K562 (cell line): ENCODE measurements at regions not wholly inside any gene's neighbourhood (a gene's known extent, or its start where the extent isn't known, plus 50 kb on each side); places are given as distances from the start of the nearest gene placed in this dataset.

ENCODE experiments used
- ATAC-seq: fragments of 200-7000 bp; cut with Tn5 transposase; 3 replicates; pipeline ENCODE4 v1.9.1; 2020; ENCODE audit warnings: moderate library complexity
- BruUV-seq: library from RNA; stranded (reverse); fragments of 400-500 nt; replicated peaks from 2 replicates; lab custom pipeline; 2021; lab: Mats Ljungman, UMichigan
- CTCF ChIA-PET: fragments of 300-600 bp; formaldehyde crosslinking; extraction: SDS; loops from one replicate; lab custom pipeline; 2021; ENCODE audit warnings: low intra/inter-chr PET ratio; lab: Yijun Ruan, JAX
- POLR2A ChIA-PET: fragments of 300-600, 350-650 bp; sonication (Branson Sonifier 250); formaldehyde crosslinking; extraction: SDS; loops from one replicate; lab custom pipeline; 2021; ENCODE audit warnings: antibody characterized with exemption, inconsistent platforms; lab: Yijun Ruan, JAX
- DNase-seq, 4 experiments: peaks; one replicate each; pipeline versions ENCODE4 v3.0.0 to v3.0.0-alpha.2; 2011 to 2018; ENCODE audit warnings: low spot score in 3 of 4, mixed read lengths in 3 of 4; ENCODE audit errors: extremely low read depth in 1 of 4
- FAIRE-seq: peaks from 2 replicates; lab custom pipeline; 2011; peaks lifted over from hg19 to GRCh38; lab: Jason Lieb, UNC
- H2AFZ ChIP-seq: 2 replicates; pipeline ENCODE4 v1.6.0; 2011; ENCODE audit warnings: low read depth, low read length, control low read depth, inconsistent platforms
- H3K27ac ChIP-seq: fragments of 200-600 bp; 3 replicates; pipeline ENCODE4 v1.8.0; 2011; ENCODE audit warnings: low read depth, mild to moderate bottlenecking, control low read depth, inconsistent platforms, low read length, moderate library complexity, mixed read lengths; ENCODE audit errors: extremely low read depth
- H3K27me3 ChIP-seq, 2 experiments: fragments of 300-600 bp in 1 of 2; 2 replicates in 1 of 2; 3 replicates in 1 of 2; pipeline versions ENCODE4 v1.6.0 to v1.8.0; 2011; ENCODE audit warnings: inconsistent platforms in 2 of 2, low read length in 2 of 2, mild to moderate bottlenecking in 1 of 2, mixed read lengths in 1 of 2, moderate library complexity in 1 of 2; ENCODE audit not compliant: control insufficient read depth in 2 of 2, insufficient read depth in 2 of 2
- H3K36me3 ChIP-seq: fragments of 300-600 bp; 3 replicates; pipeline ENCODE4 v1.8.0; 2011; ENCODE audit warnings: mild to moderate bottlenecking, low read length, inconsistent platforms; ENCODE audit not compliant: control insufficient read depth, insufficient read depth
- H3K4me1 ChIP-seq, 2 experiments: fragments of 200-600 bp in 1 of 2; replicated peaks in 1 of 2; 2 replicates in 1 of 2; 3 replicates in 1 of 2; pipeline versions ENCODE4 v1.5.1 to v1.8.0; 2011; ENCODE audit warnings: inconsistent platforms in 2 of 2, low read length in 2 of 2, mild to moderate bottlenecking in 1 of 2, mixed read lengths in 1 of 2, moderate library complexity in 1 of 2; ENCODE audit not compliant: control insufficient read depth in 2 of 2, insufficient read depth in 2 of 2
- H3K4me2 ChIP-seq: 2 replicates; pipeline ENCODE4 v1.6.1; 2011; ENCODE audit warnings: low read length, control low read depth, inconsistent platforms, mixed read lengths; ENCODE audit not compliant: insufficient read depth
- H3K4me3 ChIP-seq: fragments of 200-600 bp; sonication (generic), shearing (Covaris generic); 2 replicates; pipeline ENCODE4 v1.5.1; 2016; ENCODE audit warnings: control low read depth, inconsistent platforms
- H3K79me2 ChIP-seq: fragments of 200-600 bp; 3 replicates; pipeline ENCODE4 v1.8.0; 2011; ENCODE audit warnings: low read length, inconsistent platforms; ENCODE audit not compliant: control insufficient read depth, insufficient read depth
- H3K9ac ChIP-seq, 2 experiments: 2 replicates each; pipeline versions ENCODE4 v1.6.0 to v1.6.1; 2011; ENCODE audit warnings: low read depth in 2 of 2, low read length in 2 of 2, control low read depth in 1 of 2, inconsistent platforms in 1 of 2, mild to moderate bottlenecking in 1 of 2, mixed read lengths in 1 of 2; ENCODE audit not compliant: insufficient read depth in 1 of 2
- H3K9me1 ChIP-seq: one replicate; pipeline ENCODE4 v1.6.0; 2011; ENCODE audit warnings: inconsistent platforms, mild to moderate bottlenecking, low read length, moderate library complexity; ENCODE audit not compliant: control insufficient read depth, insufficient read depth
- H3K9me3 ChIP-seq: replicated peaks from 2 replicates; pipeline ENCODE4 v1.5.1; 2011; ENCODE audit warnings: low read depth, low read length, inconsistent platforms; ENCODE audit not compliant: control insufficient read depth, insufficient read depth
- H4K20me1 ChIP-seq: replicated peaks from 2 replicates; pipeline ENCODE4 v1.6.1; 2011; ENCODE audit warnings: low read length, inconsistent platforms, mixed read lengths; ENCODE audit not compliant: control insufficient read depth, insufficient read depth
- BDP1 ChIP-seq: IDR thresholded peaks from 3 replicates; pipeline ENCODE4 v1.6.1; 2011; ENCODE audit not compliant: insufficient read length, insufficient read depth
- CREB1 ChIP-seq, 2 experiments: sonication (generic) in 1 of 2; formaldehyde crosslinking in 1 of 2; IDR thresholded peaks; 2 replicates each; pipeline versions ENCODE4 v1.6.1 to v1.8.0; 2012 to 2022; ENCODE audit warnings: inconsistent platforms in 1 of 2, mild to moderate bottlenecking in 1 of 2, missing genetic modification reagents in 1 of 2, moderate library complexity in 1 of 2
- E2F4 ChIP-seq: sonication (generic); formaldehyde crosslinking; IDR thresholded peaks from 2 replicates; pipeline ENCODE4 v1.8.0; 2022; ENCODE audit warnings: mild to moderate bottlenecking, low read depth, missing genetic modification reagents
- GTF3C2 ChIP-seq: IDR thresholded peaks from 3 replicates; pipeline ENCODE4 v1.6.1; 2011; ENCODE audit warnings: borderline replicate concordance, mild to moderate bottlenecking, moderate library complexity; ENCODE audit not compliant: insufficient read length; ENCODE audit errors: extremely low read depth
- HLTF ChIP-seq: fragments of 450-650 bp; IDR thresholded peaks from 2 replicates; pipeline ENCODE4 v1.6.1; 2016
- HMG20A ChIP-seq: fragments of 450-650 bp; formaldehyde crosslinking; conservative IDR thresholded peaks from 2 replicates; pipeline ENCODE4 v1.4.0; 2020; ENCODE audit warnings: mild to moderate bottlenecking, mixed read lengths
- MIER1 ChIP-seq: fragments of 450-650 bp; IDR thresholded peaks from 2 replicates; pipeline ENCODE4 v1.6.1; 2016; ENCODE audit warnings: antibody characterized with exemption, mild to moderate bottlenecking, low read depth
- MTA2 ChIP-seq: fragments of 450-650 bp; IDR thresholded peaks from 2 replicates; pipeline ENCODE4 v1.6.1; 2016; ENCODE audit warnings: low read depth
- POLR2H ChIP-seq: IDR thresholded peaks from 2 replicates; pipeline ENCODE4 v1.6.1; 2016; ENCODE audit warnings: missing genetic modification characterization, low read depth, mild to moderate bottlenecking, control low read depth, missing compliant biosample characterization, moderate library complexity
- SREBF2 ChIP-seq: sonication (generic); formaldehyde crosslinking; IDR thresholded peaks from 2 replicates; pipeline ENCODE4 v1.4.0; 2020; ENCODE audit warnings: mild to moderate bottlenecking, missing genetic modification reagents
- TEAD2 ChIP-seq: fragments of 450-650 bp; IDR thresholded peaks from 2 replicates; pipeline ENCODE4 v1.6.1; 2016; ENCODE audit warnings: missing genetic modification characterization, control low read depth, missing compliant biosample characterization
- ZNF124 ChIP-seq: sonication (generic); formaldehyde crosslinking; IDR thresholded peaks from 2 replicates; pipeline ENCODE4 v1.8.1; 2022; ENCODE audit warnings: missing genetic modification reagents
- ZNF175 ChIP-seq: fragments of 200-800 bp; sonication (Bioruptor generic); IDR thresholded peaks from 2 replicates; pipeline ENCODE4 v1.6.1; 2016; ENCODE audit warnings: low read depth, mild to moderate bottlenecking, missing genetic modification characterization, missing compliant biosample characterization
- ZNF57 ChIP-seq: fragments of 450-650 bp; formaldehyde crosslinking; IDR thresholded peaks from 2 replicates; pipeline ENCODE4 v1.4.0; 2020; ENCODE audit warnings: mild to moderate bottlenecking, moderate library complexity
- ZNF778 ChIP-seq: fragments of 450-650 bp; formaldehyde crosslinking; IDR thresholded peaks from 2 replicates; pipeline ENCODE4 v1.4.0; 2020; ENCODE audit warnings: mild to moderate bottlenecking, moderate library complexity
- WGBS: fragments of 100-300 bp; shearing (Covaris generic); methylation state at CpG from one replicate; pipeline ENCODE4 v1.1.6; 2016; ENCODE audit warnings: low coverage, mixed read lengths; ENCODE audit not compliant: insufficient coverage; ENCODE audit errors: missing lambda C conversion rate; 5-methylcytosine and 5-hydroxymethylcytosine counted together
- in situ Hi-C: fragments of 300-500 bp; cut with MboI; formaldehyde crosslinking; loops from 4 replicates; pipeline ENCODE4 v1.15.0; 2018; ENCODE audit warnings: inconsistent platforms, mixed read lengths
- intact Hi-C: fragments of 100-400 bp; cut with micrococcal nuclease; formaldehyde crosslinking; loops from 2 replicates; pipeline ENCODE4 v1.14.2; 2022
- TF ChIP-seq, protein P1 (sequence below): fragments of 250-450 bp; sonication (Bioruptor Pico); IDR thresholded peaks from 2 replicates; pipeline ENCODE4 v1.8.0; 2022; ENCODE audit warnings: moderate library complexity, mild to moderate bottlenecking, inconsistent platforms

GRCh38 chr14:38101679-38102078 lies 106.0 kb upstream of the SSTR1 start:
- H3K4me3 ChIP-seq = no peak overlapping the region
- DNase-seq = no peak
- no peak overlapping the region for H3K9ac ChIP-seq
- CTCF ChIA-PET = no interaction called here
- no peak overlapping the region for H2AFZ ChIP-seq
- H3K4me1 ChIP-seq = no peaks in the 10 kb centered on the region
- no peaks in the 10 kb centered on the region for H3K79me2 ChIP-seq
- H3K27ac ChIP-seq = no peak overlapping the region
- in situ Hi-C loops = no loop called here
- no peaks in the 10 kb centered on the region for H3K9me3 ChIP-seq
- TF ChIP-seq CREB1 (IDR thresholded peaks at IDR 0.05) = no peak
- TF ChIP-seq CREB1 (CRISPR knock-in tag; IDR thresholded peaks at IDR 0.05) = no peak
- TF ChIP-seq ZNF124 (CRISPR knock-in tag) = no peak
- TF ChIP-seq, protein P1, sequence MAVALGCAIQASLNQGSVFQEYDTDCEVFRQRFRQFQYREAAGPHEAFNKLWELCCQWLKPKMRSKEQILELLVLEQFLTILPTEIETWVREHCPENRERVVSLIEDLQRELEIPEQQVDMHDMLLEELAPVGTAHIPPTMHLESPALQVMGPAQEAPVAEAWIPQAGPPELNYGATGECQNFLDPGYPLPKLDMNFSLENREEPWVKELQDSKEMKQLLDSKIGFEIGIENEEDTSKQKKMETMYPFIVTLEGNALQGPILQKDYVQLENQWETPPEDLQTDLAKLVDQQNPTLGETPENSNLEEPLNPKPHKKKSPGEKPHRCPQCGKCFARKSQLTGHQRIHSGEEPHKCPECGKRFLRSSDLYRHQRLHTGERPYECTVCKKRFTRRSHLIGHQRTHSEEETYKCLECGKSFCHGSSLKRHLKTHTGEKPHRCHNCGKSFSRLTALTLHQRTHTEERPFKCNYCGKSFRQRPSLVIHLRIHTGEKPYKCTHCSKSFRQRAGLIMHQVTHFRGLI (CRISPR knock-in tag) = no peak
- no peak for TF ChIP-seq TEAD2 (tag)
- TF ChIP-seq GTF3C2 = no peak
- TF ChIP-seq MIER1 = no peak
- no peak for TF ChIP-seq SREBF2 (CRISPR knock-in tag)
- no peak for TF ChIP-seq HMG20A
- TF ChIP-seq E2F4 (CRISPR knock-in tag) = no peak
- TF ChIP-seq MTA2 = no peak
- TF ChIP-seq HLTF = no peak
- no peak for TF ChIP-seq ZNF778 (CRISPR knock-in tag)
- no peak for TF ChIP-seq BDP1
- no peak for TF ChIP-seq ZNF175 (CRISPR knock-in tag)
- no peak for TF ChIP-seq ZNF57 (CRISPR knock-in tag)
- TF ChIP-seq POLR2H (tag) = no peak
- TF ChIP-seq, all 486 proteins: peak for 0
- H3K27me3 ChIP-seq = no peaks in the 10 kb centered on the region
- intact Hi-C loops = no loop called here
- H3K4me2 ChIP-seq = no peak overlapping the region
- H3K36me3 ChIP-seq = no peaks in the 10 kb centered on the region
- H3K9me1 ChIP-seq = no peaks in the 10 kb centered on the region
- no peak for ATAC-seq
- no TSS peak for BruUV-seq
- POLR2A ChIA-PET = no interaction called here
- H4K20me1 ChIP-seq = no peaks in the 10 kb centered on the region
- 0% methylated on average over 1 of the region's 1 CpG for WGBS
- no peak for FAIRE-seq
